ENCODE measurements at regions not wholly inside any gene's neighbourhood (a gene's known extent, or its start where the extent isn't known, plus 50 kb on each side); places are given as distances from the start of the nearest gene placed in this dataset.

DNA sequence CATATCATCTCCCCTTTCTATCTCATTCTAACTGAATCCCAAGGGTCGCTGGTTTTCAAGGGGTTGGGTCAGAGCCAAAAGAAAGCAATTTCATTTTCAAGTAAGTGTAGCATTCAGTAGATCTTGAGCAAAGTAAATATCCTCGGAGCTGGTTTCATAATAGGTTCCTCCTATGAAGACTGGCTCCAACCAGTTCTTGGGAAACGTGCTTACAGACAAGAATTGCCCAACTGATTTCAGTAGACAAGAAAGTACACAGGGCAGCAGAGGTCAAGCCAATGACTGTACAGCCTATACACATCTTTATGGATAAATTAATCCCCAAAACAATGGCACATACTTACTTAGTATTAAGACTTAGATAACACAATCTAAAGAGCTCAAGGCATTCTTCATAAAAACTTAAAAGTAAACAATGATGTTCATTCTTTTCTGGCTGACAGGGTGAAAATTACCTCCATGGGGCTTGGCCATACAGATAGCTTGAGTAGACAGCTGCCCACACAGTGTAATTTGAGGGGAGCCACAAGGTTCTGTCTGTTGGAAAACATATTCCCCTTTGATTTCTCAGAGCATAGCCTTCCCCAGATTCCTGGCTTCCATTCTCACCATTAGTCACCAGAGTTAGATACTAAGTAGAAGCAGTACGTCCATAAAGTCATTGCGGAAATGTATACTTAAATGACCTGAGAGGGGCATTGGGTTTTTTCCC lies 163.9 kb downstream of the ARRDC3 start:
- intact Hi-C loops (cut with DNase I): no loop called here
- no peak overlapping the region for H3K4me3 ChIP-seq
- H3K27ac ChIP-seq: peak overlapping the region in 1 of 4 donors; percentile 37
- WGBS, 2 donors: 21 to 46% methylated on average over 5 of the region's 5 CpGs
- no peaks in the 10 kb centered on the region for H3K36me3 ChIP-seq
- TF ChIP-seq POLR2AphosphoS5 (IDR thresholded peaks at IDR 0.05) (peak in 2 of 4 donors; percentile 18 to 63), POLR2A (IDR thresholded peaks at IDR 0.05) (no peak), EP300 (IDR thresholded peaks at IDR 0.05) (no peak), CTCF (IDR thresholded peaks at IDR 0.05) (no peak)
- H3K27me3 ChIP-seq: no peaks in the 10 kb centered on the region
- H3K4me1 ChIP-seq: no peaks in the 10 kb centered on the region
- peak; percentile 71 for DNase-seq
- H3K9me3 ChIP-seq: no peaks in the 10 kb centered on the region

DNA sequence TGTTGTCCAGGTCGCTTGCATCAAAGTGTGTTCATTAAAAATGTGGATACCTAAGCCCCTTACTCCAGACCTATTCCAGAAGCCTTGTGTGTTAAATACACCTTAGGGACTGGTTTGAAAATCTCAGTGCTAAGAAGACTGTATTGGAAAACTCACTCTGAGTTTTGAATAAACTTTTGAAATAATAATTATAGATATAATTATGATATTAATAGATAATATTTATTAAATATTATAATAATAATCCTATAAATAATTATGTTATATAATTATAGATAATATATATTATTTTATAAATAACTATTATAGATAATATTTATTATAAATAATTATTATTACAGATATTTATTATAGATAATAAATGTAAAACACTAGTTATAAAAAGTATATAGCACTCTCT lies 165.3 kb downstream of the ARRDC3 start:
- H3K27ac ChIP-seq: no peak overlapping the region
- TF ChIP-seq CTCF (IDR thresholded peaks at IDR 0.05) (no peak), EP300 (IDR thresholded peaks at IDR 0.05) (no peak), POLR2A (IDR thresholded peaks at IDR 0.05) (no peak), POLR2AphosphoS5 (IDR thresholded peaks at IDR 0.05) (no peak)
- no peaks in the 10 kb centered on the region for H3K36me3 ChIP-seq
- no peak for DNase-seq
- no peaks in the 10 kb centered on the region for H3K27me3 ChIP-seq
- H3K4me1 ChIP-seq: peaks cover 0 to 3% (median 1%) of the 10 kb centered on the region in 4 donors
- H3K9me3 ChIP-seq: no peaks in the 10 kb centered on the region
- 96% methylated on average over 1 of the region's 1 CpG for WGBS, 2 donors
- H3K4me3 ChIP-seq: no peak overlapping the region
- intact Hi-C loops (cut with DNase I): no loop called here

DNA sequence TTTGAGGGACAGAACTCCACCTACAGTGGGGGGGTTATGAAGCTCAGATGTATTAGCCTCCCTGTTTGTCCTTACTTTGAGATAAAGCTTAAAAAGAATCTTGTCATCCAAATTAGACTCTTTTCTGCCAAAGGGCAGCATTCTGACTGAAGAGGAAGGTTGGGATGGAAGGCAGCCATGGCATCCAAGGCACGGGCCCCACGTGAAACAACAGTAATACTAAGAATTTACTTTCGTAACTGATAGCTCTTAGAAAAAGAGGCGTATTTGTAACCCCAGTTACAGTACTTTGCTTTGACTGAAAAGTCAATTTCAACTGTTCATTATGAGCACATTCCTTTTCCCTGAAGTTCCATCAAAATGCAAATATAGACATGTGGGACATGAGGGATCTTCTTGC lies 168.5 kb downstream of the ARRDC3 start:
- no peak for DNase-seq
- Histone ChIP-seq H3K27ac (no peak overlapping the region), H3K27me3 (no peaks in the 10 kb centered on the region), H3K4me1 (peaks cover 0 to 12% (median 7%) of the 10 kb centered on the region in 4 donors), H3K9me3 (no peaks in the 10 kb centered on the region), H3K36me3 (no peaks in the 10 kb centered on the region), H3K4me3 (no peak overlapping the region)
- intact Hi-C loops (cut with DNase I): no loop called here
- 94 to 97% methylated on average over 4 of the region's 4 CpGs for WGBS, 2 donors
- TF ChIP-seq POLR2AphosphoS5 (IDR thresholded peaks at IDR 0.05) (no peak), CTCF (IDR thresholded peaks at IDR 0.05) (no peak), EP300 (IDR thresholded peaks at IDR 0.05) (no peak), POLR2A (IDR thresholded peaks at IDR 0.05) (no peak)

Small RNA genes lying in the stretch of these regions (small RNA-seq; reads per million reads assigned to genes)
- gene RF00017 (0 reads per million in 3 donors), gene RNU4-90P (0 reads per million in 3 donors)
